Activated CD4-positive, alpha-beta T cell treated with anti-CD3 and anti-CD28 coated beads for 36 hours (primary cell): ENCODE measurements at regions not wholly inside any gene's neighbourhood (a gene's known extent, or its start where the extent isn't known, plus 50 kb on each side); places are given as distances from the start of the nearest gene placed in this dataset.

Experiments
- ATAC-seq: fragments of 200-7000 bp; cut with Tn5 transposase; one replicate; pipeline ENCODE4 v1.10.0; 2021; ENCODE audit warnings: mild to moderate bottlenecking, moderate library complexity
- CTCF ChIA-PET: fragments of 350-600 bp; sonication (Branson Sonifier 250); formaldehyde crosslinking; loops from one replicate; lab custom pipeline; 2021; ENCODE audit warnings: antibody characterized with exemption; lab: Charles Lee
- POLR2A ChIA-PET: fragments of 350-600 bp; sonication (Branson Sonifier 250); formaldehyde crosslinking; loops from one replicate; lab custom pipeline; 2021; ENCODE audit warnings: antibody characterized with exemption, inconsistent platforms; lab: Charles Lee
- DNase-seq: peaks from one replicate; pipeline ENCODE4 v3.0.0-alpha.2; 2020
- H3K27ac Mint-ChIP-seq: one replicate; pipeline ENCODE4 v1.8.0; 2021; ENCODE audit warnings: mixed read lengths
- H3K27me3 Mint-ChIP-seq: one replicate; pipeline ENCODE4 v1.8.0; 2021; ENCODE audit warnings: mixed read lengths
- H3K36me3 Mint-ChIP-seq: one replicate; pipeline ENCODE4 v1.8.0; 2021; ENCODE audit warnings: low read depth, mixed read lengths
- H3K4me1 Mint-ChIP-seq: one replicate; pipeline ENCODE4 v1.8.0; 2021; ENCODE audit warnings: mixed read lengths
- H3K4me3 Mint-ChIP-seq: one replicate; pipeline ENCODE4 v1.8.0; 2021; ENCODE audit warnings: mild to moderate bottlenecking, moderate library complexity, mixed read lengths
- H3K9me3 Mint-ChIP-seq: one replicate; pipeline ENCODE4 v1.8.0; 2021; ENCODE audit warnings: low read depth, mixed read lengths
- intact Hi-C, 2 experiments: fragments of 100-400 bp; cut with DNase I in 1 of 2; cut with micrococcal nuclease in 1 of 2; formaldehyde crosslinking; loops; one replicate each; pipeline versions ENCODE4 v1.14.2 to v1.15.1; 2022 to 2024; cut with DNase I, micrococcal nuclease

- no peaks in the 10 kb centered on the region for H3K4me1 Mint-ChIP-seq
- ChIA-PET POLR2A (no interaction called here), CTCF (no interaction called here)
- no peak overlapping the region for H3K4me3 Mint-ChIP-seq
- H3K9me3 Mint-ChIP-seq = peaks cover 2% of the 10 kb centered on the region
- intact Hi-C loops = no loop called here
- ATAC-seq (no peak), DNase-seq (no peak)
- no peaks in the 10 kb centered on the region for H3K36me3 Mint-ChIP-seq
- no peaks in the 10 kb centered on the region for H3K27me3 Mint-ChIP-seq
- no peak overlapping the region for H3K27ac Mint-ChIP-seq
Measured at GRCh38 chr14:42145766-42146165, 539.1 kb downstream of the LRFN5 start.

- no peaks in the 10 kb centered on the region for H3K4me1 Mint-ChIP-seq
- ChIA-PET POLR2A (no interaction called here), CTCF (no interaction called here)
- H3K9me3 Mint-ChIP-seq = peaks cover 4% of the 10 kb centered on the region
- no peaks in the 10 kb centered on the region for H3K27me3 Mint-ChIP-seq
- no peaks in the 10 kb centered on the region for H3K36me3 Mint-ChIP-seq
- no peak overlapping the region for H3K4me3 Mint-ChIP-seq
- no peak for DNase-seq
- H3K27ac Mint-ChIP-seq = no peak overlapping the region
- intact Hi-C loops = no loop called here
- ATAC-seq = no peak
Measured at GRCh38 chr14:42143114-42143513, 536.4 kb downstream of the LRFN5 start.

GRCh38 chr14:42141328-42141727, 534.7 kb downstream of the LRFN5 start:
- Mint-ChIP-seq H3K27ac (no peak overlapping the region), H3K9me3 (peaks cover 4% of the 10 kb centered on the region), H3K36me3 (no peaks in the 10 kb centered on the region), H3K27me3 (no peaks in the 10 kb centered on the region), H3K4me1 (no peaks in the 10 kb centered on the region), H3K4me3 (no peak overlapping the region)
- DNase-seq = no peak
- intact Hi-C loops = no loop called here
- CTCF ChIA-PET = no interaction called here
- no peak for ATAC-seq
- POLR2A ChIA-PET = no interaction called here

- ChIA-PET CTCF (no interaction called here), POLR2A (no interaction called here)
- Mint-ChIP-seq H3K4me3 (no peak overlapping the region), H3K36me3 (no peaks in the 10 kb centered on the region), H3K27me3 (no peaks in the 10 kb centered on the region), H3K27ac (no peak overlapping the region), H3K9me3 (peaks cover 4% of the 10 kb centered on the region), H3K4me1 (no peaks in the 10 kb centered on the region)
- DNase-seq (no peak), ATAC-seq (no peak)
- intact Hi-C loops = no loop called here
Measured at GRCh38 chr14:42140831-42141279, 534.2 kb downstream of the LRFN5 start.

- H3K4me1 Mint-ChIP-seq = no peaks in the 10 kb centered on the region
- no peaks in the 10 kb centered on the region for H3K27me3 Mint-ChIP-seq
- H3K4me3 Mint-ChIP-seq = no peak overlapping the region
- H3K9me3 Mint-ChIP-seq = peaks cover 2% of the 10 kb centered on the region
- no peaks in the 10 kb centered on the region for H3K36me3 Mint-ChIP-seq
- CTCF ChIA-PET = no interaction called here
- intact Hi-C loops = no loop called here
- H3K27ac Mint-ChIP-seq = no peak overlapping the region
- POLR2A ChIA-PET = no interaction called here
- ATAC-seq (no peak), DNase-seq (no peak)
Measured at GRCh38 chr14:42140001-42140400, 533.3 kb downstream of the LRFN5 start.

- no peaks in the 10 kb centered on the region for H3K27me3 Mint-ChIP-seq
- intact Hi-C loops = no loop called here
- H3K4me3 Mint-ChIP-seq = no peak overlapping the region
- ATAC-seq (no peak), DNase-seq (no peak)
- ChIA-PET CTCF (no interaction called here), POLR2A (no interaction called here)
- no peaks in the 10 kb centered on the region for H3K36me3 Mint-ChIP-seq
- H3K9me3 Mint-ChIP-seq = peaks cover 2% of the 10 kb centered on the region
- H3K27ac Mint-ChIP-seq = no peak overlapping the region
- no peaks in the 10 kb centered on the region for H3K4me1 Mint-ChIP-seq
Measured at GRCh38 chr14:42138406-42138805, 531.7 kb downstream of the LRFN5 start.

- no peak overlapping the region for H3K27ac Mint-ChIP-seq
- H3K4me3 Mint-ChIP-seq = no peak overlapping the region
- no peaks in the 10 kb centered on the region for H3K4me1 Mint-ChIP-seq
- DNase-seq (no peak), ATAC-seq (no peak)
- no peaks in the 10 kb centered on the region for H3K36me3 Mint-ChIP-seq
- peaks cover 7% of the 10 kb centered on the region for H3K9me3 Mint-ChIP-seq
- ChIA-PET POLR2A (no interaction called here), CTCF (no interaction called here)
- intact Hi-C loops = no loop called here
- no peaks in the 10 kb centered on the region for H3K27me3 Mint-ChIP-seq
Measured at GRCh38 chr14:42130815-42131214, 524.1 kb downstream of the LRFN5 start.

GRCh38 chr14:42123526-42123925, 516.9 kb downstream of the LRFN5 start:
- Mint-ChIP-seq H3K9me3 (peaks cover 7% of the 10 kb centered on the region), H3K4me1 (no peaks in the 10 kb centered on the region), H3K36me3 (no peaks in the 10 kb centered on the region), H3K4me3 (no peak overlapping the region), H3K27ac (no peak overlapping the region), H3K27me3 (no peaks in the 10 kb centered on the region)
- CTCF ChIA-PET = no interaction called here
- POLR2A ChIA-PET = no interaction called here
- intact Hi-C loops = no loop called here
- DNase-seq (no peak), ATAC-seq (no peak)

- H3K36me3 Mint-ChIP-seq = no peaks in the 10 kb centered on the region
Measured at GRCh38 chr14:42113358-42114069, 506.8 kb downstream of the LRFN5 start.

GRCh38 chr14:42112108-42112507, 505.4 kb downstream of the LRFN5 start:
- Mint-ChIP-seq H3K27ac (no peak overlapping the region), H3K4me3 (no peak overlapping the region), H3K4me1 (no peaks in the 10 kb centered on the region), H3K9me3 (peaks cover 23% of the 10 kb centered on the region), H3K36me3 (no peaks in the 10 kb centered on the region), H3K27me3 (no peaks in the 10 kb centered on the region)
- ATAC-seq (no peak), DNase-seq (no peak)
- ChIA-PET CTCF (interaction anchor here (0.7 kb wide), 1 partner anchor 12 kb away, joined by 3 read pairs; no protein-coding TSS in a partner anchor), POLR2A (no interaction called here)
- intact Hi-C loops = no loop called here

More at GRCh38 chr14:42113358-42114069, 506.8 kb downstream of the LRFN5 start:
- ChIA-PET POLR2A (no interaction called here), CTCF (no interaction called here)
- intact Hi-C loops = no loop called here
- DNase-seq (no peak), ATAC-seq (no peak)
- no peak overlapping the region for H3K4me3 Mint-ChIP-seq
- H3K9me3 Mint-ChIP-seq = peaks cover 21% of the 10 kb centered on the region
- H3K27me3 Mint-ChIP-seq = no peaks in the 10 kb centered on the region
- no peak overlapping the region for H3K27ac Mint-ChIP-seq
- H3K4me1 Mint-ChIP-seq = no peaks in the 10 kb centered on the region

- H3K27ac Mint-ChIP-seq = no peak overlapping the region
- intact Hi-C loops = no loop called here
- peaks cover 23% of the 10 kb centered on the region for H3K9me3 Mint-ChIP-seq
- no peaks in the 10 kb centered on the region for H3K36me3 Mint-ChIP-seq
- no peaks in the 10 kb centered on the region for H3K27me3 Mint-ChIP-seq
- ChIA-PET POLR2A (no interaction called here), CTCF (interaction anchor here (0.6 kb wide), 1 partner anchor 1622 kb away, joined by 4 read pairs; no protein-coding TSS in a partner anchor)
- no peaks in the 10 kb centered on the region for H3K4me1 Mint-ChIP-seq
- no peak for ATAC-seq
- no peak for DNase-seq
- H3K4me3 Mint-ChIP-seq = no peak overlapping the region
Measured at GRCh38 chr14:42111355-42111754, 504.7 kb downstream of the LRFN5 start.

- ChIA-PET POLR2A (no interaction called here), CTCF (no interaction called here)
- Mint-ChIP-seq H3K9me3 (peaks cover 26% of the 10 kb centered on the region), H3K36me3 (no peaks in the 10 kb centered on the region), H3K4me3 (no peak overlapping the region), H3K4me1 (no peaks in the 10 kb centered on the region), H3K27me3 (no peaks in the 10 kb centered on the region), H3K27ac (no peak overlapping the region)
- ATAC-seq (no peak), DNase-seq (no peak)
- intact Hi-C loops = no loop called here
Measured at GRCh38 chr14:42110167-42110566, 503.5 kb downstream of the LRFN5 start.
